NCI-H1436 treated with DMSO at 0.1 percent for 48 hours (cell line): ENCODE measurements at regions not wholly inside any gene's neighbourhood (a gene's known extent, or its start where the extent isn't known, plus 50 kb on each side); places are given as distances from the start of the nearest gene placed in this dataset.

Experiments
- DNase-seq: peaks from one replicate; lab custom pipeline; 2025; lab: John Stamatoyannopoulos, UW

DNA sequence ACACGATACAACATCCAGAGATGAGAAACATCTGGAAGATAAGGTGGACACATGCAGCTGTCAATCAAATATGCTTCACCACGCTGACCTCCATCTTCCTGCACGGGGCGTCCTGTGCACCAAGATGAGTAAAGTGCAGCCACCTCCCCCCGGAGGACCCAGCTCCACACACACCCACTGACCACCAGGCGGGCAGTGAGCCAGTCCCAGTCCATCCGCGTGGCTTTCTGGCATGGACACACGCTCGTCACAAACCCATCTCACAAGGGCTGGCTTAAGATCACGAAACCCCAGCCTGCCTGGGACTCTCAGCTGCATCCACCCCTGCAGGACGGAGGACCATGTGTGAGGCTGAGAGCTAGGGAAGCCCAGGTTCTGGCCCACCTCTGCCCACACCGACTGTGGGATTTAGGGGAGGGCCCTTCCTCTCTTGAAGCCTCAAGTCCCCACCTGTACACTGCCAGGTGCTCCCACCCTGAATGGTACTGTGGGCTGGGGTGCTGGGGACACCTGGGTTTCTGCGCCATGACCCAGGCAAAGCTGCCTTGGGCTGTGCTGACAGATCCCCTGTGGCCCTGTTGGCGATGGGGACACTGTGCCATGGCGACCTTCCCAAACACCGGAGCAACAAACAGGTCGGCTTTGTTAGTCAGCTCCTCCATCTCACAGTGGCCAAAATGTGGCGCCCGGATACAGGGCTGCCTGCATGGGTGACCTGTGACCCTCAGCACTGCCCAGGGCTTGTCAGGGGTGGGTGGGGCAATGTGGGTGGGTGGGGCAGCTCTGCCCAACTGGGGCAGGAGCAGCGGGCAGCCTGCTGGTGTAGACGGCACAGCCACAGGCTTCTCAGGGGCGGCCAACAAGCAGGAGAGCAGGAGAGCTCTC is 629.0 kb downstream of the TBC1D22A start:
- no peak for DNase-seq

GRCh38 chr22:47390026-47390970 is 627.8 kb downstream of the TBC1D22A start:
- DNase-seq, result no peak

DNA sequence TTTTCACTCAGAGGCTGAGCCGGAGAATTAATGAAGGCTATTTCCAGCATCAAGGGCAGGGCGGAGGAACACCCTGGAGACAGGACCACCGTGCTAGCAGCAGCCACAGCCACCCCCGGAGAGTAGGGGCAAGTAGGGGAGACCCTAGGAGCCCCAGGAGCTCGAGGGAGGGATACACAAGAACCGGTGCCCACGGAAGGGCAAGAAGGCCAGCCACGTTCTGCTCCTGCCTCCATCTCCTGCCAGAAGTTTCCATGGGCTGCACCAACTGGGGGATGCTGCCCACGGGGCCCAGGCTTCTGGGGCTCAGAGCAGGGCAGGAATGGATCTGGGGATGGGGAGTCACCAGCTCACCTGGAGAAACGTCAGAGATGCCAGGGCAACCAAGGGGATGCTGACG is 626.8 kb downstream of the TBC1D22A start:
- DNase-seq, result no peak

DNA sequence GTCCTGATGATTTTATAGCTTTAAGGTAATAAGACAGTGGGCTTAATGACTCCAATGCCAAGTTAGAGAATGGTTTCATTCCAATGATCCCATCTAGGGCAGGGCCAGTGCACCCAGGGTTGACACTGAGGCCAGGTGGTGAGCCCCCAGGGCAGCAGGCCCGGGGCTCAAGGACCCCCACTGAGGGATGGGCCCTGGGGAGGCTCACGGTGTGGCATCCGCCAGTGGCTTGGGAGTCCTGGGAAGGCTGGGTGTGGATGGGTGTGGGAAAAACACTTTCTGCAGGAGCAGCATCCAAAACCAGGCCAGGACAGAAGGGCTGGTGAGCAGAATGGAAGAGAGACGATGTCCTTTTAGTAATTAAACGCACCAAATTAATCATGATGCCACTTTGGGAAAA is 626.3 kb downstream of the TBC1D22A start:
- DNase-seq, result no peak

- DNase-seq, result no peak
These were observed 625.9 kb downstream of the TBC1D22A start for GRCh38 chr22:47388331-47388730.

DNA sequence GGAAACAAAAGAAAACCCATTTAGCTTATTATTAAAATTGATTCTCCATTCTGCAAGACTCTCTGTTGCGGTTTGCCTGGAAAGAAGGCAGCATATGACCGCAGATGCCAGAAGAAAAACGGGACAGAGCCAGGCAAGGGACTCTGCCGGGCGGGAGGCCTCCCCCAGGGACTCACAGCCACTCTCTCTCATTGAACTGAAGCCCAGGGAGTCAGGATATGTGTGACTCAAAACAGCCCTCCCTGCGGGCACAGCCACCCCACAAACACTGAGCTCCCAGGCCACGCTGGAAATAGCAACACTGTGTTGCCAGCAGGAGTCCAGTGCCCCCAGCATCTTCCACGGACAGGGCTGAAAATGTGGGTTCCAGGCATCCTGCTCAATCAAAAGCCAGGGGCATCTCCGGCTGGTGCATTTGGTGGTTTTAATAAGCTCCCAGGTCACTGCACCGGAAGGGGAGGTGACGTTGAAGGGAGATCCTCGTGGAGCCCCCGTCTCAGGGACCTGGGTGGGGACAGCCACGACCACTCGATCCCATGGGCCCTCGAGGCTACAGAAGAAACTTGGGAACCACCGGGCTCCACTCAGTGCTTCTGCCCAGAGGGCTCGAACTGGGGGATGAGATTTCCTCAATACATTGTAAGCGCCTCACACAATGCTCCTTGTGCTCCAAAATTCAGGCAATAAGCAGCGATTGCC is 624.5 kb downstream of the TBC1D22A start:
- no peak for DNase-seq

- no peak for DNase-seq
These were observed 622.5 kb downstream of the TBC1D22A start for GRCh38 chr22:47384977-47385376.

- no peak for DNase-seq
These were observed 619.9 kb downstream of the TBC1D22A start for GRCh38 chr22:47382164-47382890.

GRCh38 chr22:47381240-47381639 is 618.8 kb downstream of the TBC1D22A start:
- DNase-seq, result no peak

GRCh38 chr22:47380692-47381091 is 618.2 kb downstream of the TBC1D22A start:
- no peak for DNase-seq

DNA sequence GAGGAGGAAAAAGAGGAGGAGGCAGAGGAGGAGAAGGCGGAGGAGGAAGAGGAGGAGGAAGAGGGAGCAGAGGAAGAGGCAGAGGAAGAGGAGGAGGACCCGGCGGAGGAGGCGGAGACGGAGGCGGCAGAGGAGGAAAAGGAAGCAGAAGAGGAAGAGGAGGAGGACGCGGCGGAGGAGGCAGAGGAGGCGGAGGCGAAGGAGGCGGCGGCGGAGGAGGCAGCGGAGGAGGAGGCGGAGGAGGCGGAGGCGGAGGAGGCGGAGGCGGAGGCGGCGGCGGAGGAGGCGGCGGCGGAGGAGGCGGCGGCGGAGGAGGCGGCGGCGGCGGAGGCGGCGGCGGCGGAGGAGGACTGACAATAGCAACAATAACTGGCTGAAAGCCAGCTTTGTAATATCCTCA is 616.6 kb downstream of the TBC1D22A start:
- DNase-seq, result no peak

GRCh38 chr22:47377926-47378560 is 615.6 kb downstream of the TBC1D22A start:
- no peak for DNase-seq

- no peak for DNase-seq
These were observed 614.6 kb downstream of the TBC1D22A start for GRCh38 chr22:47376901-47377505.

DNA sequence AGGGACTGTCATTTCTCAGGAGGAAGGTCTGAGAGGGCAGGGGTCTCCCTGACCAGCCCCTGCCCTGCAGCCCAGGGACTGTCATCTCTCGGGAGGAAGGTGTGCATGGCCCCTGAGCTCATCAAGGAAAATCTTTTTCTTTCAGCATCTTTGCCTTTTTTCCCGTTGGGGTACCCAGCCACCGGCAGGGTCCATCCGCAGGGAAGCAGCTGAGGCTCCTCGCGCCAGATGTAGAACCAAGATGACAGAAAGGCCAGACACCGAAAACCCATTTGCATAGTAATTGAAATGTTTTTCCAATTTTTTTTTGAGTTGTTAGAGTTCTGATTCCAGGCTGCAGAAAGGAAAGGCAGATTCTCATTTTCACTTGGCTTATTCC is 613.9 kb downstream of the TBC1D22A start:
- DNase-seq, result no peak

DNA sequence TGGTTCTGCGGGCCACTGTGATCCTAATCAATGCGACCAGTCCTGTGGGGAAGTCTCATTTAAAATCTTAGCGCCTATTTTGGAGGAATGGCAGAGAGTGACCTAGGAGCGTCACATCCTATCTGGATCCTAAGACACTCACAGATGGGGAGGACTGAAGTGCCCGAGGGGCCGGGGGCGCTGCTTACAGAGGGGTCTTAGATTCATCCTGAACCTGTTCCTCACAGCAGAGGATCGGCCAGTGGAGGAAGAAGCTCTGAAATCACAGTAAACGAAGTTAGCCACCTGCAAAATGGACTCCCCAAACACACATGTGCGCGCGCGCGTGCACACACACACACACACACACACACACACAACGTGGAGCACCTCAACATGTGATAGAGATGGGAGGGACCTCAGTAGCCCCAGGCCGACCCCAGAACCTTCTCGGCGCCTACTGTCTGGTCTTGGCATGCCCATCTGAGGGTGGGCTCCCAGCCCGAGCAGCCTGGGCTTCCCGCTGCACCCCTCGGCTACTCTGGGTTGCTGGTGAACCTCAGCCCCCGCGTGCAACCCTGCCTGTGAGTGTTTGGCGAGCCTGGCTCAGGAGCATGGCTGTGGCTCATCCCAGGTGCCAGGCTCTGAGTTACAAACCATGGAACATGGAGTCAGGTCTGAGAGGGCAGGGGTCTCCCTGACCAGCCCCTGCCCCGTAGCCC is 613.3 kb downstream of the TBC1D22A start:
- DNase-seq, result no peak

DNA sequence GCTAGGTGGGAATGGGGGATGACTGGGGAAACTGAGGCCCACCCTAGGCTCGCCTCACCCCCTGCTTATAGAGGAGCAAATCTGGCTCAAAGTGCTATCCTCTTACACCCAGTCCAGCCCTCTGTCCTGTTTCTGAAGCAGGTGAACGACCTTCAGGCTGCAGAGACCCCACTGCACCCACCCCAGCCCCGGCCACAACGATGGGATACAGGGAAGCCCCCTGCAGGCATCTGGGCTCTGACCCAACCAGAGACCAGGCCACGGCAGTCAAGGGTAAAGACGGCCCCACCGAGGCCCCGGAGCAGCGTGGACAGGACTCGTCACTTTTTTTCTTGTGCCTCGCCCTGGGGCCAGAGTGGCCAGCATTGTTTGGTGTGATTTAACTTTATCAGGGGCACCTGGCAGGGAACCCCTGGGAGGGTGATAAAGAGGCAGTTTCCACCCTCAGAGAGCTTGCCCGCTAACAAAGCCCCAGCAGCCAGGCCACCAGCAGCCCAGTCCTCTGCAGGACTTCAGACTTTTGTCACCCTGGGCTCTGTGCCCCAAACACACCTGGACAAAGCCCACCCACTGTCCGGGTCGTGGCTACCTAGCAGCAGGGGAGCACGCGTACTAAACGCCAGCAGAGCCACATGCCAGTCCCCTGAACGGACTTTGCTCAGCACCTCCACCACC is 612.6 kb downstream of the TBC1D22A start:
- DNase-seq, result no peak

- DNase-seq, result no peak
These were observed 611.9 kb downstream of the TBC1D22A start for GRCh38 chr22:47374273-47374771.

- DNase-seq, result no peak
These were observed 611.3 kb downstream of the TBC1D22A start for GRCh38 chr22:47373648-47374272.
